HG02678 (cell line): ENCODE measurements at regions not wholly inside any gene's neighbourhood (a gene's known extent, or its start where the extent isn't known, plus 50 kb on each side); places are given as distances from the start of the nearest gene placed in this dataset.
A peak's percentile ranks its signal among the peaks of the same experiment; 100 is the strongest.

Experiments used
- ATAC-seq: cut with Tn5 transposase; IDR thresholded peaks from one replicate; pipeline ENCODE4 v1.9.1; 2021; ENCODE audit warnings: mild to moderate bottlenecking, moderate library complexity; ENCODE audit not compliant: unreplicated experiment

DNA sequence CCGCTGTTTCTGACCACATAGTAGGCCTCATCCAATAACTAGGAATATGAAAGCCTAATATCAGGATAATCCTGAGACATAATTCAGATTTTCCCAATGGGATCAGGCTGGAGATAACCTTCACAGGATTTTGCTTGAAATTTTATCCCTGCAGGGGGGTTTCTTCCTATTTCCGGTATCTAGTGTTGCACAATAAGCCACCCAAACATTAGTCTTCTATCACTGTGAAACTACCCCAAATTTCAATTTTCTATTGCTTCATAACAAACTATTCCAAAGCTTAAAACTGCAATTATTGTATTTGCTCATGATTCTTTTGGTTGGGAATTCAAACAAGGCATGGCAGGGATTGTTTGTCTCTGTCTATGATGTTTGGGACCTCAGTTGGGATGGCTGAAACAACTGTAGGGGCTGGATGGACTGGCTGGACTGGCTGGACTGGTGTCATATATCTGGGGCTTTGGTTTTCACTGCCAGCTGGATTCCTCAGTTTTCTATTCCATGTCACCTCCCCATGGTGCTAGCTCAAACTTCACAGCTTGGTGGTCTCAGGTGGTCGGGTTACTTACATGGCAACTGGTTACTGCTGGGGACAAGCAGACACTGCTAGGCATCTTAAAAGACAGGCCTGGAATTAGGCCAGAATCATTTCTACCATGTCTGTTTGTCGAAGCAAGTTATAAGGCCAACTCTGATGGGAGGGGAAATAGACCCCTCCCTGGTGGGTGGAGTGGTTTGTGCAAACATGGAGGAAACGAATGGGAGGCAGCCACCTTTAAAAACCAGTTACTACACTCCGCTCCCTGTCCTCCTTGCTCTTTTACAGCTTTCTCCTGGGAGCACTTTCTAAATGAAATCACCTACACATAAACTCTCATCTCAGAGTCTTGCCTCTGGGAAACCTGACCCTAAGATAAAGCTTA lies 88.2 kb upstream of the STT3B start:
- ATAC-seq, result no peak

DNA sequence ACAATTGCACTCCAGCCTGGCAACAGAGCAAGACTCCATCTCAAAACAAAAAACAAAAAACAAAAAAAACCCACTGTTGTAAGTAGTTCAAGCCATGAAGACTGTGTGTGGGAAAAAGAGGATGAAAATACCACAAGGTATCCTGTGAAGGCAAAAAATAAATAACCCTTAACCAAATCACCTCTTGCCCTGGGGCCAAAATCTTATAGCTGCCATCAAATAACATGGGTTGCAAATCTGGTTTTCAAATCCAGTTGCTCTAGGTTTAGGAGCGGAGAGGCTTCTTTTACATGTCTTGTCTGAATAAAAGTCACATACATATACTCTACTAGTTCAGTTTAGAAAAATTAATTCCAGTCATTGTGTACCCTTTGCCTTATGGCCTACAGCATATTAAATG lies 87.0 kb upstream of the STT3B start:
- no peak for ATAC-seq

DNA sequence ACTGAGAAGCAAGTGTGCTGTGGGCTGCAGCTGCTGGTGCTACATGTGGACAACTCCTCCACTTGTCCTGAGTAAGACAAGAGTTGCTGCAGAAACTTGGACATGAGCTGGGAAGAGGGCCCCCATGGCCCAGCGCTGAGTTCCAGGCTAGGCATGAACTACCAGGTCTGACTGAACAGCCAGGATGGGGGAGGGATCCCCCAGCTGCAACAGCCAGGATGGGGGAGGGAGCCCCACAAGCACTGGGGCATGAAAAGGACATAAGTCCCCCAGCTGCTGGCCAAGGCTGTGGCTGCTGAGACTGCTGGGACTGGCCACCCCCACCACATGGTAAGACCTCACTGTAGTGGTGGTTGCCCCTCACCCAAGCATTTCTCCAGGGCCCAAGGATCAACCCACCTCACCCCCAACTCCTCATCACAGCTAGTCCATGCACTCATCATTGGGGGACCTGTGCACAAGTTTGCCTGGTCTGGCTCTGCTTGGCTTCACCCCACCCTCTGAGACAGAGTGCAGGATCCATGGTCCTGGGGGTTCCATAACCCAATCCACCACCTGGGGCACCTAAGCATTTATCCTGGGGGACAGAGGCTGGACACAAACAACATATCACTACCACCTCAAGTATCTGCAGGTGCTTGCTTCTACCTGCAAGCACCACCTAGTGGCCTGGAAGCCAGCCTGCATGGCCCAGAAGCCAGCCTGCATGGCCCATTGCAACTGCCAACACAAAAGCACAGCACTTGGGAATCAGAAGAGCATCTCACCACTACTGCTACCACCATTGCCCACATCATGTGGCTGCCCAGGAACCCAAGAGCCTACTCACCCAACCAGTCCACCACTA lies 84.5 kb upstream of the STT3B start:
- peak; percentile 62 for ATAC-seq

DNA sequence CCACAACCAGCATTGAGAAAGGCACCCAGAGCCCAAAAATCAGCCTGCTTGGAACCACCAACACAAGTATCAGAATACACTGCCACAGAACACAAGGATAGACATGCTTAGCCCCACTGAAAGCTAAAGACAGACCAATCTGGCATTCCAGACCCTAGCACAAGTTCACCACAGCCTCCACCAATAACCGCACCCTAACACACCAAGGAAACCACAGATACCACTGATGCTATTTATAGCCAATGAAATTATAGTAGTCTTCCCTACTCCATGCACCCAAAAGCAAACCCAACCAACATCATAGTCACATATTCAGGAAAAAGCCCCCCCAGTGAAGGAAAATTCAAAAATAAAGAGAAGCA lies 83.9 kb upstream of the STT3B start:
- ATAC-seq, result peak; percentile 25

DNA sequence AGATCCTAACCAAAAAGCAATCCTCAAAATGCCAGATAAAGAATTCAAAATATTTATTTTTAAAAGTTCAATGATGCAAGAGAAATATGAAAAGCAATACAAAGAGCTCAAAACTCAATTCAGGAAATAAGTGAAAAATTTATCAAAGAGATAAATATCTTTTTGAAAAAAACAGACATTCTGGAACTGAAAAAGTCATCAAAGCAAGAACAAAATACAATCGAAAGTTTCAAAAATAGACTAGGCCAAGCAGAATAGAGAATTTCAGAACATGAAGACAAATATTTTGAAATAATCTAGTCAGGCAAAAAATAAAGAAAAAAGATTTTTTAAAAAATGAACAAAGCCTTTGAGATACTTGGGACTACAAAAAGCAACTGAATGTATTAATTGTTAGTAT lies 83.4 kb upstream of the STT3B start:
- no peak for ATAC-seq

DNA sequence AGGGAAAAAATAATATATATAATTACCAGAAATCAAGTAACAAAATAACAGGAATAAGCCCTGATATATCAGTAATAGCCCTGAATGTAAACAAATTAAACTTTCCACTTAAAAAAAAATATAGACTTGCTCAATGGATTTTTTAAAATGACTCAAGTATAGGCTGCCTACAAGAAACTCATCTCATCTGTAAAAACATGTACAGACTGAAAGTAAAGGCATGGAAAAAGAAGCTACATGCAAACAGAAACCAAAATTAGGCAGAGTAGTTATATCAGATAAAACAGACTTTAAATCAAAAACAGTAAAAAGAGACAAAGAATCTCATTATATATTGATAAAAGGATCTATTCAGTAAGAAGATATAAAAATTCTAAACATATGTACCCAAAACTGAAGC lies 82.4 kb upstream of the STT3B start:
- ATAC-seq, result no peak

DNA sequence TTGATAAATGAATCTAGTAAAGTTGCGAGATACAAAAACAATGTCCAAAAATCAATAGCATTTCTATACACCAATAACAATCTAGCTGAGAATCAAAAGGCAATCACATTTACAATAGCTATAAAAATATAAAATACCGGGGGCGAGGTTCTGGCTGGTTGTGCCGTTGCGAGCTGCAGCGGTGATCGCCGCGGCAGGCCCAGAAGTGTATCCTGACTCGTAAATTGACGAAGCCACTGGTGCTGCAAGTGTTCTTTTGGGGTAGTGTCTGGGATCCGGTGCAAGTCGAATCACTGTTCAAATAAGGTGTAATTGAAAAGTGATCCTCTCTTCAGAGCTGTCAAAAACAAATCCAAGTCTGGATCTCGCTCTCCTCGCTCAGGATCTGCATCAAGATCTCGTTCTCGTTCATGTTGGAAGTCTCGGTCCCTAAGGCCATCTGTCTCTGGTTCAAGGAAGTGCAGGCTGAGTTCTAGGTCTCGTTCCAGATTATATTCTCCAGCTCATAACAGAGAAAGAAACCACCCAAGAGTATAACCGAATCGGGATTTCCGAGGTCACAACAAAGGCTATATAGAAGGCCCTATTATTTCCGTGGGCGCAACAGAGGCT lies 80.1 kb upstream of the STT3B start:
- ATAC-seq, result no peak

DNA sequence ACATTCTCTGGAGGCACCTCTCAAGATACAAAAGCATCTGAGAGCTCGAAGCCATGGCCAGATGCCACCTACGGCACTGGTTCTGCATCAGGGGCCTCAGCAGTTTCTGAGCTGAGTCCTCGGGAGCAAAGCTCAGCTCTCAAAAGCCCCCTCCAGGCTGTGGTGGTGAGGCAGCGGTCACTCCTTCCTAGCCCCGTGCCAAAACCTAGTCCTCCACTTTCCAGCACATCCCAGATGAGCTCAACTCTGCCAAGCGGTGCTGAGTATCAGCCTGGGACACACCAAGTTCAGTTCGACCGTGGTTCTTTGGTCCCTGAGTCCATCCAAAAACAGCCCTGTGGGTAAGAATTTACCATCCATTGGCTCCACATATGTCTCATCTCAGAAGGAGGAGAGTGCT lies 79.3 kb upstream of the STT3B start:
- ATAC-seq, result no peak

DNA sequence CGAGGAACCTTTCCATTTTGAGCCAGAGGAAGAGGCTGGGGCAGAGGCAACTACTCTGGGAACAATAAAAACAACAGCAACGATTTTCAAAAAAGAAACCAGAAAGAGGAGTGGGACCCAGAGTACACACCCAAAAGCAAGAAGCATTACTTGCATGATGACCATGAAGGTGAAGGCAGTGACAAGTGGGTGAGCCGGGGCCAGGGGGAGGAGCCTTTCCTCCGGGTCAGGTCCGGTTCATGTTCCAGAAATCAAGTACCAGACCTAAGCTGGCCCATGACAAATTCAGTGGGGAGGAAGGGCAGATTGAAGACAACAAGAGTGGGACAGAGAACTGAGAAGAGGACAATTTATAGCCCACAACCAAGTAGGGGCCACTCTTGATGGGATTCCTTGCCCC lies 77.2 kb upstream of the STT3B start:
- no peak for ATAC-seq

DNA sequence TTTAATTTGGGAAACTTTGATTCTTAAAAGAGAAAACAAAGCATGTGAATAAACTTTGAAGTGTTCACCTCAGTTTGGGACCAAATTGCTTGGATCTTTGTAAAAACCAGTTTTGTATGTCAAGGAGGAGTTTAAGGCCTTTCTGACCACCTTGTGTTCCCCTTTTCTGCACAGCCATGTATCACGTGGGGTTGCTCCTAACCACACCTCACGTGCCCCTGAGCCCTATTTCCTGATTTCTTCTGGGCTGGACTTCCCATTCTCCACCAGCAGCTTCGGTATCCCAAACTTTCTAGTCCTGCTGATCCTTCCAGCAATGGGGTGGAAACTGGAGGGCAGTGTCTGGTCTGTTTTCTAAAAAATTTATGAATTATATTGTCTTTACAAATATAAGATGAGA lies 76.4 kb upstream of the STT3B start:
- ATAC-seq, result no peak

DNA sequence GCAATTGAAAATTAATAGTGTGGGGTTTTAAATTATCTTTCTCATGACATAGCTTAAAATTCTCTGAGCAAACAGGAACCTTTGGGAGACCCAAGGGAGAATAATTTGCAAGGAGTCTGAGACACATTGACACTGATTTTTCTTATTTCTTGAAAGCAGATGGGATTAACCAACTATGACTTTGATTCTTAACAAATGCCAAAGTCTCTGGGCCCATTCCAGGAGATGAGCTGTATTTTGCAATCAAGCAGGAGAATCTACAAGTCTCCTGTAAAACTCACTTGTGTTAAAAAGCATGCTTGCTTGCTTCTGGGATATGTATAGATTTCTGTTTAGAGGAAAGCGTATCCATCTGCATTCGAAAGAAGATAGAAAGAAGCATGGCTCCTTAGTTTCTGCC lies 71.3 kb upstream of the STT3B start:
- no peak for ATAC-seq

DNA sequence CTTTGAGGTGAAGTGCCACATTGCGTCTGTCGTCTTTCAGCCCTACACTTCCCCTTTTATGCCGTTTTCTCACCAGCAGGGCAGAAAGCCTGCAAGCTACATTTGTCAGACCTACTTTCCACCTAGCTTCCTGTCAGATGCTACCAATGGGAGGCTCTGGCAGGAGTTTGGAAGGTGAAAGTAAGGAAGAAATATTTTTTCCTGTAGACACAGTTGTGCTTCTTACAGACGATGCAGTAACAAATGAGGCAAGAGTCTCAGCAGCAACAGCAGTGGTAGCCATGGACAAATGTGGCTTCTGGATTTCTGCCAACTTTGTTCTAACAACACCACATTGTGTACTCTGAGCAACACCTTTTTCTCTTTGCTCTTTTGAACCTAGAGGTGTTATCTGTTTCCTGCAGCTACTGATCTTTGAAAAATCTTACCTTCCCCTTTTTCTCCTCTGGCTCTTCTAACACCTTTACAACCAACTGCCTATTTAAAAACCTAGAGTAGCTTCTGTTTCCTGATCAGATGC lies 70.6 kb upstream of the STT3B start:
- peak; percentile 88 for ATAC-seq

DNA sequence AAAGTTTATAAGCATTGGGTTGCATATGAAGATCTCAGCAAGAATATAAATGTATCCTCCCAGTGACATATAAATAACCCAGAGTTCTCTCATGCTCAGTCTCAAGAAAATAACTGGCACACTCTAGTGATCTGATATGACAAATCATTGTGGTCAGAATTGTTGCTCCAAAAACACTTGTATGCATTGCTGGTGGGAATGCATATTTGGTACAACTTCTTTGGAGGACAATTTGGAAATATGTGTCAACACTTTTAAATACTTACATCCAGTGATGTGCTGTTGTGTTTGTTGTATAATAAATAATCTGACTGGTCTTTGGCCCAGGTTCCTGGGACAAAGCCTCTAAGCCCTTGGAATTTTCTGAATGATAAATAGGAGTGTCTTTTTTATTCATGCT lies 66.7 kb upstream of the STT3B start:
- no peak for ATAC-seq

DNA sequence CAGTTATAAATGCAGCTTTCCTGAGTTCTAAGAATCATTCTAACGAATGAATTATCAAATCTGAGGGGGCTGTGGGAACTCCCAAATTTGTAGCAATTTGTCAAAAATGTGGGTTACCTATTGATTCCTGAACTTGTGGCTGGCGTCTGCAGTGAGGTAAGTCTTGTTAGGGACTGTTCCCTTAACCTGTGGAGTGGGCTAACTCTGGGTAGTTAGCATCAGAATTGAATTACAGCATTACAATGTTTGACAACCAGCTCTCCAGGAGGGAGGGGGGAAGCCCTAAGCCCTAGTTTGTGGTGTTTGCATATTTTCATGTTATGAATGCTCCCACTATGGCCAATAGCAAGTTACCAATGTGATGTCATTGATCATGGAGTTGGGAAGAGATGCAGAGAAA lies 65.9 kb upstream of the STT3B start:
- ATAC-seq, result no peak

DNA sequence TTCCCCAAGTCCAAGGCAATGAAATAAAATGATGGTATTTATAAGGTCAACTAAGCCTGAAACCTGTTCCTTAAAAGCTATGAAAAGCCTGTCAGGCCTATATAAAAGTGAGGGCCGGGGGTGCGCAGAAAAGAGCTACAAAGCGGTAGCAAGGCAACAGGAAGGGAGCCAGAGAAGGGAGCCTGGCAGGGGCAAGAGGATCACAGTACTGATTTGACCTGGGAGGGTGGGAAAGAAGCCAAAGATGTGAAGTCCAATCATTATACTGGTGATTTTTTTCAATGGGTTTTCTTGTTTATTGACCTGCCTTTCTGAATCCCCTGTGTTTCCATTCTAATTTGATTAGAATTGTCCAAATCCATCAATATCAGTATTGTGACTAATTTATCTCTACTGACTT lies 64.3 kb upstream of the STT3B start:
- ATAC-seq, result no peak

DNA sequence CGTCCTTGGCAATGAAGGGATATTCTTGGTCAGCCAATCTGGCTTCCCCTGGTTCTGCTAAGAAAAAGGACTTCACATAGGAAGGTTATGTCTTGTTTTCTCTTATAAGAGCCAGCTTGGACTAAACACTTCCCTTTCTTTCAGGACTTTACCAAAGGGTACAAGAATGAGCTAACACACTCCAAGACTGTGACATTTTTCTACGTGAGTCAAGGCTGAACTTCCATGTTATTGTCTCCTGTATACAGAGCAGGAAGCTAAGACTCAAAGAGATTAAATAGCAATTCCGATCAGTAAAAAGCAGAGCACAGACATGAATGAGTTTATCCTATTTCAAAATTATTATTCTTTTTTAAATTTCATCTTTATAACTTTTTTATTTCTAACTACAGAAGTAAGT lies 63.3 kb upstream of the STT3B start:
- no peak for ATAC-seq

DNA sequence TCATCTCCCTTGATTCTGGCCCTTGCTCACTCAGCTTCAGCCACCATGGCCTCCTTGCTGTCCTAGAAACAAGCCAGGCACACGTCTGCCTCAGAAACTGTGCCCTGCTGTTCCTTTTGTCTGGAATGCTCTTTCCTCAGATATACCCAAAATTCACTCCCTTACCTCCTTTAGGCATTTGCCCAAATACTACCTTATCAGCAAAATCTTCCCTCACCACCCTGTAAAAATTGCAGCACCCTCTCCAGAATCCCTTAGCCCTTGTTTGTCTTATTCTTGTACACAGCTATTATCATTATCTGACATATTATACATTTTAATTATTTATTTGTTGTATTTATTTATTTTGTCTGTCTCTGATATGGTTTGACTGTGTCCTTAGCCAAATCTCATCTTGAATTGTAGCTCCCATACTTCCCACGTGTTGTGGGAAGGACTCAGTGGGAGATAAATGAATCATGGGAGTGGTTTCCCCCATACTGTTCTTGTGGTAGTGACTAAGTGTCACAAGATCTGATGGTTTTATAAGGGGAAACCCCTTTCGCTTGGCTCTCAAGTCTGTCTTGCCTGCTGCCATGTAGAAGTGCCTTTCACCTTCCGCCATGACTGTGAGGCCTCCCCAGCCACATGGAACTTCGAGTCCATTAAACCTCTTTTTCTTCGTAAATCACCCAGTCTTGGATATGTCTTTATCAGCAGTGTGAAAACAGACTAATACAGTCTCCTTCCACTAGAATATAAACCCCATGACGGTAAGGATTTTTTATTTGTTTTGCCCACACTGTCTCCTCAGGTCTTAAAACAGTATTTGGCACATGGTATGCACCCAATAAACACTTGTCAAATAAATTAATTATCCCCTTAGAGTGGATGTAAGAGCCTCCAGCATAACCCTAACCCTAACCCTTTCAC lies 60.0 kb upstream of the STT3B start:
- no peak for ATAC-seq

DNA sequence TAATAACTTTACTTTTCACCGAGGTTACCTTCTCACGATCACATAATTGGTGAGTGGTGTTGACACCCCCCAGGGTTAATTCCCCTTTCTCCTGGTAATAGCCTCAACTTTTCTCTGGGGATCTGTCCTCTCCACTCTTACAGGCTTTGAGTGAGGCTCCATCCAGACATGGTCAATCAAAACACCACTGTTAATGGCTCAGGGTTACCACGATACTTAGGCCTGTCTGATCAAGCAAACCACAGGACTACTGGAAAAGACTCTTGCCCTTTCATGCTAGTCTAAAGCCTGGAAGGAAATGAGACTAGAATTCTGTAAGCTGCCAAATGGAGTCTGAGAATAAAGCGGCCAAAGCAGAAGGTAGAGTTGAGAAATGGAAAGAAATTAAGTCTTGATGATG lies 56.5 kb upstream of the STT3B start:
- ATAC-seq, result no peak

DNA sequence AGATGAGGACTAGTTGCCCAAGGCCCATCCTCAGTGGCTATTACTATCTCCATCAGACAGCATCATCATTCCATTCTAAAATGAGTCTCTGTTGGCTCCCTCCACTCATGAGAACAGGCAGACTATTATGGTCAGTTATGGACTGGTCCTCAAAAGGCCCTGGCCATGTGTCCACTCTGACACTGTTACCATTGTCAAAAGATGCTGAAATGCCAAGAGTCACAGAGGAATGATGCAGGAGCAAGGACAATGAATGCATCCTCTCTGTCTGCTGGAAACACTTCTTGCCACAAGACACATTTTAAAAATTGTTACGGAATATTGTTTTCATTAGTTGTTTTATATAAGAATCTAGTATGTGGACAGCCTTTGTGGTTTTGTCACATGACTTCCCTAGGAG lies 53.3 kb upstream of the STT3B start:
- no peak for ATAC-seq

DNA sequence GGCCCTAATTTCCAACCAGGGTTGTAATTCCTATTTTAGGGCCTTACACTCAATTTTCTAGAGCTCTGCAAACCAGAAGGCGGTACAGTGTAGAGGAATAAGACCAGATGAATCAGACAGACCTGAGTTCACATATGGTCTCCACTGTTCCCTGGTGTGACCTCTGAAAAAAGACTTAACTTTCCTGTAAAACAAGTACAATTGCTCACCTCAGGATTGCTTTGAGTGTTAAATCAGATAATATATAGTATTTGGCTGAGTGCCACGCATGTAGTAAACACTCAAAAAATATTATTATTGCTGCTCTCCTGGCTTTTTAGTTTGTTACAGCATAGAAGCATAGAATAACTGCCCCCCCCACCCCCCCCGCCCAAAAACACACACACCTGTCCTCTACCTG lies 51.0 kb upstream of the STT3B start:
- no peak for ATAC-seq
